Stimulated activated CD4-positive, alpha-beta T cell treated with anti-CD3 and anti-CD28 coated beads, Interleukin-12 subunit alpha, Interleukin-12 subunit beta, amount 100 ng/mL, for 24 hours (primary cell): ENCODE measurements at regions not wholly inside any gene's neighbourhood (a gene's known extent, or its start where the extent isn't known, plus 50 kb on each side); places are given as distances from the start of the nearest gene placed in this dataset.
"Not testable (repeated sequence)": the region's sequence is repeated elsewhere in the genome, so short reads cannot be mapped to it uniquely, and the experiment has no call there.

Source experiments
- DNase-seq, 2 experiments: peaks; one replicate each; pipeline ENCODE4 v3.0.0-alpha.2; 2020; ENCODE audit warnings: low read depth in 2 of 2

GRCh38 chr12:74119811-74120362 lies 417.7 kb upstream of the ATXN7L3B start:
- DNase-seq = no peak

GRCh38 chr12:74120644-74121043 lies 417.0 kb upstream of the ATXN7L3B start:
- no peak for DNase-seq

- no peak for DNase-seq
Measured at GRCh38 chr12:74129702-74130101, 407.9 kb upstream of the ATXN7L3B start.

GRCh38 chr12:74144396-74144795 lies 393.2 kb upstream of the ATXN7L3B start:
- no peak for DNase-seq

- DNase-seq = no peak
Measured at GRCh38 chr12:74145328-74145727, 392.3 kb upstream of the ATXN7L3B start.

- DNase-seq = no peak
Measured at GRCh38 chr12:74148849-74149248, 388.8 kb upstream of the ATXN7L3B start.

- DNase-seq = no peak
Measured at GRCh38 chr12:74152370-74152769, 385.3 kb upstream of the ATXN7L3B start.

GRCh38 chr12:74166096-74166495 lies 371.5 kb upstream of the ATXN7L3B start:
- no peak for DNase-seq

- DNase-seq = no peak
Measured at GRCh38 chr12:74169607-74170006, 368.0 kb upstream of the ATXN7L3B start.

- no peak for DNase-seq
Measured at GRCh38 chr12:74170645-74171477, 366.8 kb upstream of the ATXN7L3B start.

- no peak for DNase-seq
Measured at GRCh38 chr12:74171478-74171909, 366.1 kb upstream of the ATXN7L3B start.

- not testable (repeated sequence) for DNase-seq
Measured at GRCh38 chr12:74174961-74175360, 362.7 kb upstream of the ATXN7L3B start.

- DNase-seq = no peak
Measured at GRCh38 chr12:74185360-74185759, 352.3 kb upstream of the ATXN7L3B start.

GRCh38 chr12:74193191-74193590 lies 344.4 kb upstream of the ATXN7L3B start:
- no peak for DNase-seq

GRCh38 chr12:74204236-74204635 lies 333.4 kb upstream of the ATXN7L3B start:
- no peak for DNase-seq

- no peak for DNase-seq
Measured at GRCh38 chr12:74227846-74228545, 309.6 kb upstream of the ATXN7L3B start.

GRCh38 chr12:74229671-74230070 lies 308.0 kb upstream of the ATXN7L3B start:
- DNase-seq = no peak

GRCh38 chr12:74235342-74235741 lies 302.3 kb upstream of the ATXN7L3B start:
- no peak for DNase-seq

GRCh38 chr12:74241341-74241740 lies 296.3 kb upstream of the ATXN7L3B start:
- no peak for DNase-seq

GRCh38 chr12:74242088-74242487 lies 295.5 kb upstream of the ATXN7L3B start:
- no peak for DNase-seq

GRCh38 chr12:74245458-74245857 lies 292.2 kb upstream of the ATXN7L3B start:
- no peak for DNase-seq

GRCh38 chr12:74250891-74251290 lies 286.7 kb upstream of the ATXN7L3B start:
- DNase-seq = no peak

GRCh38 chr12:74253826-74254225 lies 283.8 kb upstream of the ATXN7L3B start:
- DNase-seq = not testable (repeated sequence)
